ENCODE measurements at regions not wholly inside any gene's neighbourhood (a gene's known extent, or its start where the extent isn't known, plus 50 kb on each side); places are given as distances from the start of the nearest gene placed in this dataset.

GRCh38 chrY:16474053-16474452 lies 1406.0 kb downstream of the CDY2B start:
- TF ChIP-seq POLR2A (IDR thresholded peaks at IDR 0.05; ENCODE audit: low read depth, low read length), result no peak
- TF ChIP-seq PAX5 (IDR thresholded peaks at IDR 0.05; ENCODE audit: insufficient read depth, low read length, severe bottlenecking), result no peak
- TF ChIP-seq POLR2AphosphoS5 (IDR thresholded peaks at IDR 0.05; ENCODE audit: low read depth, low read length), result no peak

Data from GM12891 (cell line).